ENCODE measurements at regions not wholly inside any gene's neighbourhood (a gene's known extent, or its start where the extent isn't known, plus 50 kb on each side); places are given as distances from the start of the nearest gene placed in this dataset.
"Not testable (repeated sequence)": the region's sequence is repeated elsewhere in the genome, so short reads cannot be mapped to it uniquely, and the experiment has no call there.

GRCh38 chr2:212912445-212913103 lies 238.8 kb downstream of the IKZF2 start:
- DNase-seq: no peak

DNA sequence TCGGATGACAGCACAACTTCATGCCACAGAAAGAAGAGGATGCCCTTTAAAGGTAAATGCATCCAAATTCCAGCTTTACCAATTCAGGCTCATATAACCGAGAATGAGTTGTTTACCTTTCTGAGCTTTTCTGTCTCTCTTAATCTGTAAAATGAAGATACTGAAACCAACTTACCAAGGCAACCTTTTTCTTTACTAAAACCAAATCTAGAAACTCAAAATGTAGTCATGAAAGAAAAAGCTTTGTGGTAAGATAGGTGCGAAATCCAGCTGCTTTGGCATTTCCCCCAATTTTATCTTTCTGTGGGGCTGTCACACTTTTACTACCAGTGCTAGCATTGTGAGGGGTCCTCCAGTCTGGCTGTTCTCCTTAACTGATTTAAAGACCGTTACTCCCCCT lies 240.4 kb downstream of the IKZF2 start:
- DNase-seq: no peak

- no peak for DNase-seq
These were observed 242.6 kb downstream of the IKZF2 start for GRCh38 chr2:212908682-212909435.

GRCh38 chr2:212908031-212908430 lies 243.4 kb downstream of the IKZF2 start:
- DNase-seq: no peak

- no peak for DNase-seq
These were observed 244.8 kb downstream of the IKZF2 start for GRCh38 chr2:212906620-212907019.

GRCh38 chr2:212905640-212906201 lies 245.7 kb downstream of the IKZF2 start:
- no peak for DNase-seq

DNA sequence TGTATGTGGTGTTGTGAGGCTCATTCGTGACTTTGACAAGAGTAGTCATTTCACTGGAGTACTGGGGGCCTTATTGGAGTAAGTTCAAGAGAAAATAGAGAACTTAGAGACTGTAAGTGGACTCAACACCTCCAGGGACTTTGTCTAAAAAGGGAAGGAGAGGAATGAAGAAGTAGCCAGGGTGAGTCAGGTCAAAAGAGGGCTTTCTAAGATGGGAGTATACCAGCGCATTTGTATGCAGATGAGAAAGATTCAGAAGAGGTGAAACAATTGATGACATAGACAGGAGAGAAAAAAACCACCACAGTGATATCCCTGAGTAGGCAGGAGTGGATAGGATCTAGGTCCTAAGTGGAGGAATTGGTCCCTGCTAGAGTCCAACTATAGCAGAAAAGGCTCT lies 246.8 kb downstream of the IKZF2 start:
- DNase-seq: no peak

- DNase-seq: no peak
These were observed 248.0 kb downstream of the IKZF2 start for GRCh38 chr2:212903413-212903812.

DNA sequence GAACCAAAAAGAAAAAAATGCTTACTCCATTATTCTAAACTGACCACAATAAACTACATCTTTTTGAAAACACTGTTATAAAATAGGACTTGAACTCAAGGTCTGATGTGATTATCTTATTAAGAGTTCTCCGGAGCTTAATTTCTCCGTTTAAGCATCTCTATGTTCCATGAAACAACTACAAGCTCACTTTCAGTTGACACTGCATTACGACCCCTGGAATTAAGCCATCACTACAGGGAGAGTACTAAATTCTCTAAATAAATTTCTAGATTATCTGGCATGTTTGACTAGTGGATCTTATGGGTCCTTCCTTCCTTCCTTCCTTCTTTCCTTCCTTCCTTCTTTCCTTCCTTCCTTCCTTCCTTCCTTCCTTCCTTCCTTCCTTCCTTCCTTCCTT lies 249.0 kb downstream of the IKZF2 start:
- DNase-seq: no peak

DNA sequence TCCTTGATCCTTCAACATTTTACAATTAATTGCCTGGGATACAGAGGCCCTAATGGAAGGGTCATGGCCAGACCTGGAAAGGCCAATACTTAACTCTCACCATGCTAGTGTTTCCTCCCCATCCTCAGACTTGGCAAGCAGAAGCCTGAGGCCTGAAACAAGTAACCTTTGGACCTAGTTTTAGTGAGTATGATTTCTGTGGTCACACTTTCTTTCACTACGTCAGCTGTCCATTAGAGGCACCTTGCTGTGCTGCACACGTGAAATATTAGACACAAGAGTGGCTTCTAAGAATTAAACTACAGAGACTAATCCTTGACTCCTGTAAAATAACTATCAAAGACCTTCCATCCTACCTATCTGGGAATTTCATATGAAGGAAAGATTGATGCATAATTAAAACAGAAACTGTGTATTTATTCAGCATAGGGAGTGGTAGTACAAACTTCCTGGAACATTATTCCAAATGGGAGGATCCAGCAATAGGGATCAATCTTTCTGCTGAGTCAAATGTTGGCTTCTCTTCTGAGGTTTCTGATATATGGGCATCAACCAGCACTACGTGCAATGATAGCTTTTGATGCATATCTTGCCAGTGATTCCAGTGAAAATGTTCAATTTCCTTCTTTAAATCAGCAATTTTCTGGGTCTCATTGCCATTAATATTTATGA lies 249.7 kb downstream of the IKZF2 start:
- DNase-seq: no peak

GRCh38 chr2:212900715-212901114 lies 250.7 kb downstream of the IKZF2 start:
- DNase-seq: no peak

- DNase-seq: no peak
These were observed 253.4 kb downstream of the IKZF2 start for GRCh38 chr2:212898011-212898410.

- no peak for DNase-seq
These were observed 254.1 kb downstream of the IKZF2 start for GRCh38 chr2:212897296-212897695.

DNA sequence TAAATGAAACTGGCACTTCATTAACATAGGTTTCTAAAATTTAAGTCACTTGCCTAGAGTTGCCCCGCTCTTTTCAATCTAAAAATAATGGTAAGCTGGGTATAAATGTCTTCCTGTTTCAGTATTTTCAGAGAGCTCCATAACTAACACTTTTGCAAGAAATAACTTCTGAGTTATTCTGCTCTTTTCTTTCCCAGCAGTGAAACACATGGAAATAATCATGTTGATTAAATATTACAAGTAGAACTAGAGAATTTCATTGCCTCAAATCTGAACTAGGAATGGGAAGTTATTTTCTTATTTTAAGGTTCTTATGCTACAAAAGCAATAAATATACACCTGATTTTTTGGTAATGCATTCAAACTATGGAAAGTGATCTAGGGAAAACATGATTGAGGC lies 257.4 kb downstream of the IKZF2 start:
- no peak for DNase-seq

GRCh38 chr2:212893216-212893615 lies 258.2 kb downstream of the IKZF2 start:
- no peak for DNase-seq

DNA sequence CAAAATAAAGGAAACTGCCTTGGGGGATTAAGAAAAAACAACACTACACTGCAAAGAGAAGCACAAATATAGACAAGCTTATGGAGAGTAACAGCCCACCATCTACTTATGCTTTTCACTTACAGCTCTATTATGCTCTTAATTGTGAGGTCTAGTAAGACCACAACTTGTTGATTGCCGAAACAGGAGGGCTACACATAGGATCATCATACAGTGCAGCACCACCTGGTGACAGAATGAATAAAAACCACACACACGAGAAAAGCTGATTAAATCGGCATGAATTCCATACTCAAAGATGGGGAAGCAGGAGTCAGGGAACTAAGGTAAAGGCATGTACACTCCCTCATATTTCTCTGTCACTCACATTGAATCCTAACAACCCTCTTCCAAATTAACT lies 259.2 kb downstream of the IKZF2 start:
- DNase-seq: peak; percentile 22

- DNase-seq: no peak
These were observed 259.8 kb downstream of the IKZF2 start for GRCh38 chr2:212891580-212891979.

- DNase-seq: no peak
These were observed 268.8 kb downstream of the IKZF2 start for GRCh38 chr2:212882626-212883025.

- DNase-seq: not testable (repeated sequence)
These were observed 274.9 kb downstream of the IKZF2 start for GRCh38 chr2:212876556-212876955.

DNA sequence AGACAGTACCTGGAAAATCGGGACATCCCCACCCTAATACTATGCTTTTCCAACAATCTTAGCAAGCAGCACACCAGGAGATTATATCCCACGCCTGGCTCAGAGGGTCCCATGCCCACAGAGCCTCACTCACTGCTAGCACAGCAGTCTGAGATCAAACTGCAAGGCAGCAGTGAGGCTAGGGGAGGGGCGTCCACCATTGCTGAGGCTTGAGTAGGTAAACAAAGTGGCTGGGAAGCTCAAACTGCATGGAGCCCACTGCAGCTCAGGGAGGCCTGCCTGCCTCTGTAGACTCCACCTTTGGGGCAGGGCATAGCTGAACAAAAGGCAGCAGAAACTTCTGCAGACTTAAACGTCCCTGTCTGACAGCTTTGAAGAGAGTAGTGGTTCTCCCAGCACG lies 275.5 kb downstream of the IKZF2 start:
- DNase-seq: not testable (repeated sequence)

GRCh38 chr2:212873256-212873655 lies 278.2 kb downstream of the IKZF2 start:
- DNase-seq: no peak

- DNase-seq: no peak
These were observed 279.8 kb downstream of the IKZF2 start for GRCh38 chr2:212871597-212871996.

DNA sequence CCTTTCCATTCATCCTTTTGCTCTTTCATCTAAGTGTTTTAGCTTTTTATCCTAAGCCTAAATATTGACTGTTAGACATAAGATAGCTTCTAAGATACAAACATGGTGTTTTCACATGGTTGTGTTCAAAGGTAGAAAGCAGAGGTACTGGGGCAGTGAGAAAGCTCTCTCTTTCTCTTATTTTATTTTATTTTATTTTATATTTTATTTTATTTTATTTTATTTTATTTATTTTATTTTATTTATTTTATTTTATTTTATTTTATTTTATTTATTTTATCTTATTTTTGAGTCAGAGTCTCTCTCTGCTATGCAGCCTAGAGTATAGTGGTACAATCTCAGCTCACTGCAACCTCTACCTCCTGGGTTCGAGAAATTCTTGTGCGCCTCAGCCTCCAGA lies 287.2 kb downstream of the IKZF2 start:
- no peak for DNase-seq

- DNase-seq: peak; percentile 50
These were observed 288.2 kb downstream of the IKZF2 start for GRCh38 chr2:212863185-212863588.

Measured in NCI-H1694 treated with DMSO at 0.1 percent for 48 hours (cell line).